SK-N-SH (cell line): ENCODE measurements at regions not wholly inside any gene's neighbourhood (a gene's known extent, or its start where the extent isn't known, plus 50 kb on each side); places are given as distances from the start of the nearest gene placed in this dataset.

Source experiments
- ELF1 ChIP-seq: IDR thresholded peaks from 2 replicates; pipeline ENCODE4 v1.4.0; 2012
- EZH2phosphoT487 ChIP-seq: fragments of 200-600 bp; sonication (generic); IDR thresholded peaks from 2 replicates; pipeline ENCODE4 v1.6.1; 2017; ENCODE audit warnings: low read depth, mixed run types, mild to moderate bottlenecking, antibody characterized with exemption, moderate library complexity, borderline replicate concordance
- JUND ChIP-seq: IDR thresholded peaks from 2 replicates; pipeline ENCODE4 v1.4.0; 2012
- NFIC ChIP-seq: IDR thresholded peaks from 2 replicates; pipeline ENCODE4 v1.4.0; 2012; ENCODE audit warnings: borderline replicate concordance
- PBX3 ChIP-seq: IDR thresholded peaks from 2 replicates; pipeline ENCODE4; 2012
- POLR2AphosphoS5 ChIP-seq: IDR thresholded peaks from 2 replicates; pipeline ENCODE4 v1.6.1; 2012; ENCODE audit warnings: low read depth, low read length
- SMC3 ChIP-seq: IDR thresholded peaks from 2 replicates; pipeline ENCODE4 v1.6.1; 2012; ENCODE audit warnings: low read depth, low read length, improper control_type of control experiment
- TEAD4 ChIP-seq: IDR thresholded peaks from 2 replicates; pipeline ENCODE4 v1.4.0; 2012; ENCODE audit warnings: mild to moderate bottlenecking, borderline replicate concordance; ENCODE audit not compliant: insufficient read depth
- TF ChIP-seq, protein P1 (sequence below): fragments of 200-600 bp; sonication (generic); IDR thresholded peaks from 2 replicates; pipeline ENCODE4 v1.6.1; 2017; ENCODE audit warnings: antibody characterized with exemption, mild to moderate bottlenecking, moderate library complexity
- TF ChIP-seq, protein P2 (sequence below): IDR thresholded peaks from 2 replicates; pipeline ENCODE4 v1.4.0; 2012; ENCODE audit warnings: low read depth

- TF ChIP-seq POLR2AphosphoS5 (no peak), JUND (no peak), EZH2phosphoT487 (no peak), SMC3 (no peak), PBX3 (no peak), NFIC (no peak), TEAD4 (no peak), ELF1 (no peak)
- TF ChIP-seq, protein P1, sequence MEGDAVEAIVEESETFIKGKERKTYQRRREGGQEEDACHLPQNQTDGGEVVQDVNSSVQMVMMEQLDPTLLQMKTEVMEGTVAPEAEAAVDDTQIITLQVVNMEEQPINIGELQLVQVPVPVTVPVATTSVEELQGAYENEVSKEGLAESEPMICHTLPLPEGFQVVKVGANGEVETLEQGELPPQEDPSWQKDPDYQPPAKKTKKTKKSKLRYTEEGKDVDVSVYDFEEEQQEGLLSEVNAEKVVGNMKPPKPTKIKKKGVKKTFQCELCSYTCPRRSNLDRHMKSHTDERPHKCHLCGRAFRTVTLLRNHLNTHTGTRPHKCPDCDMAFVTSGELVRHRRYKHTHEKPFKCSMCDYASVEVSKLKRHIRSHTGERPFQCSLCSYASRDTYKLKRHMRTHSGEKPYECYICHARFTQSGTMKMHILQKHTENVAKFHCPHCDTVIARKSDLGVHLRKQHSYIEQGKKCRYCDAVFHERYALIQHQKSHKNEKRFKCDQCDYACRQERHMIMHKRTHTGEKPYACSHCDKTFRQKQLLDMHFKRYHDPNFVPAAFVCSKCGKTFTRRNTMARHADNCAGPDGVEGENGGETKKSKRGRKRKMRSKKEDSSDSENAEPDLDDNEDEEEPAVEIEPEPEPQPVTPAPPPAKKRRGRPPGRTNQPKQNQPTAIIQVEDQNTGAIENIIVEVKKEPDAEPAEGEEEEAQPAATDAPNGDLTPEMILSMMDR, result no peak
- TF ChIP-seq, protein P2, sequence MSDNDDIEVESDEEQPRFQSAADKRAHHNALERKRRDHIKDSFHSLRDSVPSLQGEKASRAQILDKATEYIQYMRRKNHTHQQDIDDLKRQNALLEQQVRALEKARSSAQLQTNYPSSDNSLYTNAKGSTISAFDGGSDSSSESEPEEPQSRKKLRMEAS, result no peak
Observed at GRCh38 chr2:67201521-67201920, 195.6 kb upstream of the ETAA1 start.
